ENCODE measurements at regions not wholly inside any gene's neighbourhood (a gene's known extent, or its start where the extent isn't known, plus 50 kb on each side); places are given as distances from the start of the nearest gene placed in this dataset.
A peak's percentile ranks its signal among the peaks of the same experiment; 100 is the strongest.

GRCh38 chr20:63114693-63115311 lies 101.1 kb downstream of the YTHDF1 start:
- no peak for DNase-seq

- no peak for DNase-seq
Observed at GRCh38 chr20:63114006-63114692, 101.8 kb downstream of the YTHDF1 start.

- no peak for DNase-seq
Observed at GRCh38 chr20:63112491-63113219, 103.3 kb downstream of the YTHDF1 start.

GRCh38 chr20:63108247-63108646 lies 101.5 kb upstream of the BHLHE23 start:
- no peak for DNase-seq

- DNase-seq = no peak
Observed at GRCh38 chr20:63107449-63108200, 100.9 kb upstream of the BHLHE23 start.

- no peak for DNase-seq
Observed at GRCh38 chr20:63106765-63107448, 100.1 kb upstream of the BHLHE23 start.

- no peak for DNase-seq
Observed at GRCh38 chr20:63106108-63106764, 99.5 kb upstream of the BHLHE23 start.

- no peak for DNase-seq
Observed at GRCh38 chr20:63105211-63106107, 98.7 kb upstream of the BHLHE23 start.

GRCh38 chr20:63104312-63105181 lies 97.8 kb upstream of the BHLHE23 start:
- DNase-seq = no peak

GRCh38 chr20:63103402-63104311 lies 96.9 kb upstream of the BHLHE23 start:
- DNase-seq = peak; percentile 25

- peak; percentile 83 for DNase-seq
Observed at GRCh38 chr20:63102721-63103375, 96.1 kb upstream of the BHLHE23 start.

- peak; percentile 77 for DNase-seq
Observed at GRCh38 chr20:63101781-63102720, 95.3 kb upstream of the BHLHE23 start.

- DNase-seq = peak; percentile 1
Observed at GRCh38 chr20:63100926-63101699, 94.3 kb upstream of the BHLHE23 start.

GRCh38 chr20:63100174-63100925 lies 93.6 kb upstream of the BHLHE23 start:
- peak; percentile 1 for DNase-seq

- DNase-seq = peak; percentile 0
Observed at GRCh38 chr20:63099456-63100173, 92.9 kb upstream of the BHLHE23 start.
